ENCODE measurements at regions not wholly inside any gene's neighbourhood (a gene's known extent, or its start where the extent isn't known, plus 50 kb on each side); places are given as distances from the start of the nearest gene placed in this dataset.

- Mint-ChIP-seq H3K27me3 (ENCODE audit: low read depth) (peaks cover 6% of the 10 kb centered on the region), H3K27ac (no peak overlapping the region), H3K4me3 (no peak overlapping the region), H3K36me3 (ENCODE audit: low read depth) (no peaks in the 10 kb centered on the region), H3K9me3 (peaks cover 9% of the 10 kb centered on the region), H3K4me1 (ENCODE audit: low read depth) (peaks cover 3% of the 10 kb centered on the region)
- no peak for DNase-seq (ENCODE audit: low spot score)
These were observed 70.1 kb upstream of the SDK1 start for GRCh38 chr7:3230908-3231307.

- Mint-ChIP-seq H3K9me3 (peaks cover 14% of the 10 kb centered on the region), H3K27ac (no peak overlapping the region), H3K4me1 (ENCODE audit: low read depth) (peaks cover 3% of the 10 kb centered on the region), H3K27me3 (ENCODE audit: low read depth) (peaks cover 4% of the 10 kb centered on the region), H3K4me3 (no peak overlapping the region), H3K36me3 (ENCODE audit: low read depth) (no peaks in the 10 kb centered on the region)
- no peak for DNase-seq (ENCODE audit: low spot score)
These were observed 68.8 kb upstream of the SDK1 start for GRCh38 chr7:3232228-3232627.

- Mint-ChIP-seq H3K27me3 (ENCODE audit: low read depth) (peaks cover 4% of the 10 kb centered on the region), H3K9me3 (peaks cover 14% of the 10 kb centered on the region), H3K27ac (no peak overlapping the region), H3K36me3 (ENCODE audit: low read depth) (no peaks in the 10 kb centered on the region), H3K4me3 (no peak overlapping the region), H3K4me1 (ENCODE audit: low read depth) (no peaks in the 10 kb centered on the region)
- no peak for DNase-seq (ENCODE audit: low spot score)
These were observed 67.8 kb upstream of the SDK1 start for GRCh38 chr7:3233301-3233700.

- H3K9me3 Mint-ChIP-seq, result peaks cover 14% of the 10 kb centered on the region
- H3K27me3 Mint-ChIP-seq (ENCODE audit: low read depth), result peaks cover 4% of the 10 kb centered on the region
- no peak for DNase-seq (ENCODE audit: low spot score)
- H3K4me3 Mint-ChIP-seq, result no peak overlapping the region
- no peaks in the 10 kb centered on the region for H3K36me3 Mint-ChIP-seq (ENCODE audit: low read depth)
- H3K4me1 Mint-ChIP-seq (ENCODE audit: low read depth), result no peaks in the 10 kb centered on the region
- no peak overlapping the region for H3K27ac Mint-ChIP-seq
These were observed 67.0 kb upstream of the SDK1 start for GRCh38 chr7:3234051-3234450.

GRCh38 chr7:3234851-3235250 lies 66.2 kb upstream of the SDK1 start:
- no peak for DNase-seq (ENCODE audit: low spot score)
- Mint-ChIP-seq H3K4me3 (no peak overlapping the region), H3K4me1 (ENCODE audit: low read depth) (no peaks in the 10 kb centered on the region), H3K27me3 (ENCODE audit: low read depth) (no peaks in the 10 kb centered on the region), H3K9me3 (peaks cover 14% of the 10 kb centered on the region), H3K27ac (no peak overlapping the region), H3K36me3 (ENCODE audit: low read depth) (no peaks in the 10 kb centered on the region)

GRCh38 chr7:3235322-3235721 lies 65.7 kb upstream of the SDK1 start:
- no peaks in the 10 kb centered on the region for H3K4me1 Mint-ChIP-seq (ENCODE audit: low read depth)
- H3K27me3 Mint-ChIP-seq (ENCODE audit: low read depth), result no peaks in the 10 kb centered on the region
- H3K9me3 Mint-ChIP-seq, result peaks cover 14% of the 10 kb centered on the region
- no peaks in the 10 kb centered on the region for H3K36me3 Mint-ChIP-seq (ENCODE audit: low read depth)
- H3K4me3 Mint-ChIP-seq, result no peak overlapping the region
- no peak overlapping the region for H3K27ac Mint-ChIP-seq
- DNase-seq (ENCODE audit: low spot score), result no peak

GRCh38 chr7:3236268-3236667 lies 64.8 kb upstream of the SDK1 start:
- no peak overlapping the region for H3K4me3 Mint-ChIP-seq
- no peaks in the 10 kb centered on the region for H3K36me3 Mint-ChIP-seq (ENCODE audit: low read depth)
- no peaks in the 10 kb centered on the region for H3K4me1 Mint-ChIP-seq (ENCODE audit: low read depth)
- no peak for DNase-seq (ENCODE audit: low spot score)
- H3K27ac Mint-ChIP-seq, result no peak overlapping the region
- H3K27me3 Mint-ChIP-seq (ENCODE audit: low read depth), result no peaks in the 10 kb centered on the region
- H3K9me3 Mint-ChIP-seq, result peaks cover 14% of the 10 kb centered on the region

GRCh38 chr7:3238525-3239210 lies 62.4 kb upstream of the SDK1 start:
- H3K9me3 Mint-ChIP-seq, result peaks cover 14% of the 10 kb centered on the region

GRCh38 chr7:3239291-3239691 lies 61.8 kb upstream of the SDK1 start:
- DNase-seq (ENCODE audit: low spot score), result no peak
- Mint-ChIP-seq H3K27ac (no peak overlapping the region), H3K9me3 (peaks cover 14% of the 10 kb centered on the region), H3K36me3 (ENCODE audit: low read depth) (no peaks in the 10 kb centered on the region), H3K27me3 (ENCODE audit: low read depth) (peaks cover 2% of the 10 kb centered on the region), H3K4me3 (no peak overlapping the region), H3K4me1 (ENCODE audit: low read depth) (no peaks in the 10 kb centered on the region)

More at GRCh38 chr7:3238525-3239210, 62.4 kb upstream of the SDK1 start:
- Mint-ChIP-seq H3K4me1 (ENCODE audit: low read depth) (no peaks in the 10 kb centered on the region), H3K27me3 (ENCODE audit: low read depth) (peaks cover 2% of the 10 kb centered on the region), H3K27ac (no peak overlapping the region), H3K4me3 (no peak overlapping the region), H3K36me3 (ENCODE audit: low read depth) (no peaks in the 10 kb centered on the region)
- DNase-seq (ENCODE audit: low spot score), result no peak

- Mint-ChIP-seq H3K27me3 (ENCODE audit: low read depth) (peaks cover 2% of the 10 kb centered on the region), H3K36me3 (ENCODE audit: low read depth) (no peaks in the 10 kb centered on the region), H3K4me1 (ENCODE audit: low read depth) (no peaks in the 10 kb centered on the region), H3K27ac (no peak overlapping the region), H3K4me3 (no peak overlapping the region), H3K9me3 (peaks cover 5% of the 10 kb centered on the region)
- no peak for DNase-seq (ENCODE audit: low spot score)
These were observed 60.1 kb upstream of the SDK1 start for GRCh38 chr7:3240826-3241430.

GRCh38 chr7:3241686-3242258 lies 59.3 kb upstream of the SDK1 start:
- H3K27me3 Mint-ChIP-seq (ENCODE audit: low read depth), result peaks cover 2% of the 10 kb centered on the region
- peaks cover 10% of the 10 kb centered on the region for H3K9me3 Mint-ChIP-seq
- no peaks in the 10 kb centered on the region for H3K36me3 Mint-ChIP-seq (ENCODE audit: low read depth)
- DNase-seq (ENCODE audit: low spot score), result no peak
- no peaks in the 10 kb centered on the region for H3K4me1 Mint-ChIP-seq (ENCODE audit: low read depth)
- no peak overlapping the region for H3K4me3 Mint-ChIP-seq
- H3K27ac Mint-ChIP-seq, result no peak overlapping the region

GRCh38 chr7:3242398-3242972 lies 58.6 kb upstream of the SDK1 start:
- Mint-ChIP-seq H3K36me3 (ENCODE audit: low read depth) (no peaks in the 10 kb centered on the region), H3K4me3 (no peak overlapping the region), H3K9me3 (peaks cover 9% of the 10 kb centered on the region), H3K27ac (no peak overlapping the region), H3K4me1 (ENCODE audit: low read depth) (no peaks in the 10 kb centered on the region), H3K27me3 (ENCODE audit: low read depth) (peaks cover 2% of the 10 kb centered on the region)
- no peak for DNase-seq (ENCODE audit: low spot score)

- H3K27ac Mint-ChIP-seq, result no peak overlapping the region
- H3K4me3 Mint-ChIP-seq, result no peak overlapping the region
- no peak for DNase-seq (ENCODE audit: low spot score)
- H3K36me3 Mint-ChIP-seq (ENCODE audit: low read depth), result no peaks in the 10 kb centered on the region
- H3K4me1 Mint-ChIP-seq (ENCODE audit: low read depth), result no peaks in the 10 kb centered on the region
- peaks cover 2% of the 10 kb centered on the region for H3K27me3 Mint-ChIP-seq (ENCODE audit: low read depth)
- H3K9me3 Mint-ChIP-seq, result peaks cover 9% of the 10 kb centered on the region
These were observed 57.8 kb upstream of the SDK1 start for GRCh38 chr7:3243256-3243655.

GRCh38 chr7:3243680-3244079 lies 57.4 kb upstream of the SDK1 start:
- no peak for DNase-seq (ENCODE audit: low spot score)
- Mint-ChIP-seq H3K27ac (no peak overlapping the region), H3K4me1 (ENCODE audit: low read depth) (no peaks in the 10 kb centered on the region), H3K9me3 (peaks cover 9% of the 10 kb centered on the region), H3K4me3 (no peak overlapping the region), H3K27me3 (ENCODE audit: low read depth) (peaks cover 2% of the 10 kb centered on the region), H3K36me3 (ENCODE audit: low read depth) (no peaks in the 10 kb centered on the region)

All from T-helper 2 cell treated with Interferon-gamma antibody and Interleukin-4, amounts not matched to agents 5 μg/mL and 100 μg/mL, for 36 hours (primary cell).